H1 (cell line): ENCODE measurements at regions not wholly inside any gene's neighbourhood (a gene's known extent, or its start where the extent isn't known, plus 50 kb on each side); places are given as distances from the start of the nearest gene placed in this dataset.

Source experiments
- CTCF ChIP-seq, 3 experiments: IDR thresholded peaks; 1 replicate in 2 of 3; 2 replicates in 1 of 3; pipeline versions ENCODE4 v1.5.1 to v1.6.1; 2011; ENCODE audit warnings: low read length in 3 of 3, mild to moderate bottlenecking in 3 of 3, inconsistent platforms in 2 of 3, low read depth in 1 of 3, moderate library complexity in 1 of 3; ENCODE audit not compliant: insufficient read depth in 1 of 3; ENCODE audit errors: control extremely low read depth in 1 of 3
- EZH2 ChIP-seq: fragments of 200-600 bp; sonication (generic); IDR thresholded peaks from 2 replicates; pipeline ENCODE4 v1.7.1; 2012; ENCODE audit warnings: low read depth, mild to moderate bottlenecking, moderate library complexity, low read length, inconsistent platforms; ENCODE audit not compliant: severe bottlenecking
- TAF1 ChIP-seq: IDR thresholded peaks from 2 replicates; pipeline ENCODE4 v1.6.1; 2011; ENCODE audit warnings: mild to moderate bottlenecking, low read depth, low read length
- YY1 ChIP-seq: IDR thresholded peaks from 2 replicates; pipeline ENCODE4 v1.6.1; 2011; ENCODE audit warnings: low read depth, mild to moderate bottlenecking, low read length
- ZNF274 ChIP-seq: IDR thresholded peaks from 2 replicates; pipeline ENCODE4 v1.7.0; 2012; ENCODE audit warnings: low read length, borderline replicate concordance; ENCODE audit errors: extremely low read depth

- TF ChIP-seq YY1 (no peak), CTCF (IDR thresholded peaks at IDR 0.05; ENCODE audit: control extremely low read depth in 1 of 3, insufficient read depth in 1 of 3, low read depth in 1 of 3, low read length in 3 of 3) (no peak), ZNF274 (no peak), TAF1 (no peak), EZH2 (no peak)
These were observed 81.6 kb upstream of the SCAF8 start for GRCh38 chr6:154651656-154652055.
